GM19193 (cell line): ENCODE measurements at regions not wholly inside any gene's neighbourhood (a gene's known extent, or its start where the extent isn't known, plus 50 kb on each side); places are given as distances from the start of the nearest gene placed in this dataset.

Experiments used
- POLR2A ChIP-seq: IDR thresholded peaks from 4 replicates; pipeline ENCODE4 v1.6.1; 2011; ENCODE audit not compliant: insufficient read depth, insufficient read length; ENCODE audit errors: extremely low read depth

DNA sequence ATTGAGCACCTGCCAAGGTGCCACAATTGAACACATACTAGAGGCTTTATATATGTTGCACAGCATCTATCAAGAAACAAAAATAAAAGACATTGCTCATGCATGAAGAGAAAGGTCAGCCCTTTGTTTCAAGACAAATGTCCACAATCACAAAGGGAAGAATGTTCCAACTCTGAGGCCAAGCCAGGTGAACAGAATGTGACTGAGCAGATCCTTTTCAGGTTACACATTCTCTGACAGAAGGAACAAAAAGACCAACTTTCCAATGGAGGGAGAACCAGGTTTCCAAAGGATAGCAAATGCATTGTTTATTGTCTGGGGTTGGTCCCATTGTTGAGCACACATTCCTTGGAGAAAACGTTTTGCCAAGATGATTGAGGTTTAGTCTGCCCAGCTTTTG lies 50.2 kb upstream of the FAM174B start:
- no peak for TF ChIP-seq POLR2A

GRCh38 chr15:92706201-92706600 lies 50.6 kb upstream of the FAM174B start:
- no peak for TF ChIP-seq POLR2A

GRCh38 chr15:92707880-92708551 lies 52.4 kb upstream of the FAM174B start:
- no peak for TF ChIP-seq POLR2A

- no peak for TF ChIP-seq POLR2A
Measured at GRCh38 chr15:92708635-92709034, 53.1 kb upstream of the FAM174B start.

- TF ChIP-seq POLR2A, result no peak
Measured at GRCh38 chr15:92709110-92709790, 53.7 kb upstream of the FAM174B start.

- TF ChIP-seq POLR2A, result no peak
Measured at GRCh38 chr15:92711457-92711831, 55.9 kb upstream of the FAM174B start.

GRCh38 chr15:92714077-92714476 lies 58.5 kb upstream of the FAM174B start:
- TF ChIP-seq POLR2A, result no peak

DNA sequence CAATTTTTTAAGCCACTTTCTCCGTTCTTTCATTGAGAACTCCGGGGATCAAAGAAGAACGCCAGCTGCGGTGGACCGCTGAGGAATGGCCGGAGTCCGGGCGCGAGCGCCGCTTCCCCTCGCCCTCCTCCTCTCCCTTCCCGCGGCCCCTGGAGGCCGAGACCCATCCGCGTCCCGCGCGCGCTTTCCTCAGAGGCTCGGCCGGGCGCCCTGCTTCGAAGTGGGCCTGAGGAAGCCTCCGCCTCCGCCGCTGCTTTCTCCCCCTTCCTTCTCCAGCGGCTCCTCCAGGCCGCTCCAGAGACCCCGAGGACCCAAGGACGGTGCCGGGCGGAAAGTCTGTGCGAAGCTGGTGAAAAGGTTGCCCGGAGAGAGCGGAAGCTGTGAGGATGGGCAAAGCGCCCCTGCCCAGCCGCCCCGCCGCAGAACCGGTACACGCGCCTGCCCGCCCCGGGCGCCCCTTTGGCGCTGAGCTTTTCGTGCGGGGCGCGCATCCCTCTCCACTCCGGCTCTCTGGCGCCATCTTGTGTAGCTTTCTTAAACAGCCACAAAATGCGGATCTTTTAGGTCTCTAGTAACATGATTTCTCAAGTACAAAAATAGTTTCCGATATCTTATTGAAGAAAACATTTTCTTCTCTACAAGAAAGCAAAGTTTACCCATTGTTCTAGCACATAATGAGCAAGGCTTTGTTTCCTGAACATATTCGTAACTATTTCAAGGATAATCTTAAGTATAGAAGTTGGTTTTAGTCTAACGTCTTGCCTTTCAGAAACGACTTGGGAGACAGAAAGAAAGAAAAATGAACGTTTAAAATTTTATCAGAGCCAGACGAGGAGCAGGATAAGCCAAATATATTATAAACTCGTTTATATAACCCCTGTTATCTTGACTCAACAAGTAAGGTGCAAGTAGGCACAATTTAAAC lies 59.2 kb upstream of the FAM174B start:
- no peak for TF ChIP-seq POLR2A

DNA sequence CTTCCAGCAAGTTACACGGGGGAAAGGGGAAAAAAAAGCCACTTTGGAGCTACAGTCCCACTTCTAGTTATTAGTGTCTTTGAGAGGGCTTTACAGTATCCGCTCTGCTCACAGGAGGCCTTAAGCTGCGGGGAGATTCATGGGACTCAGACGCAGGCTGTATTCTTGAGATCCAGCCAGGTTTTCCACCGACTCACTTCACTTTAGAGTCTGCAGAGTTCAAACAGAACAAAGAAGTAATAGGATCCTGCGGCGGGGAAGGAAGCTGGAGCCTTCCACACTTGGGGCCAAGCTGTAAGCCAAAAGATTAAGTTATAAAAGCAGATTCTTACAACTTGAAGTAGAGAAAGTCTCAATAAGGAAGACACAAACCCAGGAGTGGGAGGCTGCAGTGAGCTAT lies 60.2 kb upstream of the FAM174B start:
- no peak for TF ChIP-seq POLR2A

GRCh38 chr15:92719021-92719420 lies 63.4 kb upstream of the FAM174B start:
- no peak for TF ChIP-seq POLR2A

GRCh38 chr15:92724144-92724543 lies 68.6 kb upstream of the FAM174B start:
- TF ChIP-seq POLR2A, result no peak

GRCh38 chr15:92725171-92725570 lies 69.6 kb upstream of the FAM174B start:
- TF ChIP-seq POLR2A, result no peak

DNA sequence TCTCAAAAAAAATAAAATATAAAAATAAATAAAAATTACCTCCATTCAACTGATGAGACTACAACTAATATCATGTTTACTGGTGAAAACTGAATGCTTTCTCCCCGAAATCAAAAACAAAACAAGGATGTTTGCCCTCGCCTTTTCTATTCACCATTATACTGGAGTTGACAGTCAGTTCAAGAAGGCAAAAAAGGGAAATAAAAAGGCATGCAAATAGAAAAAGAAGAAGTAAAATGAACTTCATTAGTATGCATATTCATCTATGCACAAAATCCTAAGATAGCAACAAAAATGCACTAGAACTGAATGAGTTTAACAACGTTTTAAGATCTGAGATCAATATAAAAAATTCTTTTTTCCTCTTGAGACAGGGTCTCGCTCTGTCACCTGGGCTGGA lies 72.7 kb upstream of the FAM174B start:
- TF ChIP-seq POLR2A, result no peak

DNA sequence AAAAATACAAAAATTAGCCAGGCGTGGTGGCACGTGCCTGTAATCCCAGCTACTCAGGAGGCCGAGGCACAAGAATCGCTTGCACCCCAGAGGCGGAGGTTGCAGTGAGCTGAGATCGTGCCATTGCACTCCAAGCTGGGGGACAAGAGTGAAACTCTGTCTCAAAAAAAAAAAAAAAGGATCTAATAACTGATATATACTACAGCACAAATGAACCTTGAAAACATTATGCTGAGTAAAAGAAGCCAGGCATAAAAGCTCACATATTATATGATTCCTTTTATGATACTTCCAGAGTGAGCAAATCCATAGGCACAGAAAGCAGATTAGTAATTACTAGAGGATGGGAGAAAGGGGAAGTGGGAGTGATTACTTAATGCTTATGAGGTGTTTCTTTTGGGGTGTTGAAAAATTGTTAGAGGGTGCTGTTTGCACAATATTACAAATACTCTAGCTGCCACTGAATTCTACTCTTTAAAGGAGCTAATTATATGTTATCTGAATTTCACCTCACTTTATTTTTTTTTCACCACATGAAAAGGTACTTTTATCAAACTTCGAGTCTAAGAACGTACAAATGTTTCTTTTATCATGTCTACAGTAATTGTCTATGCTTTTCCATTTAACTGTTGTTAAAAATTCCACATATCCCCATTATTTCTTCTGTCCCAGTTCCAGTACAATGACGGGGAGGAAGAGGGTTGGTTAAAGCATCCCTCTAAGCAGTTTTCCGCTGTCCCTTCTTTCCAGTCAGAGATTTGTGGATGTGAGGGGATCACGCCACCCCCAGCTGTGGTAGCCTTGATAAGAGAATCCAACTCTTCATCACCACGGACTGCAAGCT lies 77.7 kb upstream of the FAM174B start:
- no peak for TF ChIP-seq POLR2A
